ENCODE measurements at regions not wholly inside any gene's neighbourhood (a gene's known extent, or its start where the extent isn't known, plus 50 kb on each side); places are given as distances from the start of the nearest gene placed in this dataset.

DNA sequence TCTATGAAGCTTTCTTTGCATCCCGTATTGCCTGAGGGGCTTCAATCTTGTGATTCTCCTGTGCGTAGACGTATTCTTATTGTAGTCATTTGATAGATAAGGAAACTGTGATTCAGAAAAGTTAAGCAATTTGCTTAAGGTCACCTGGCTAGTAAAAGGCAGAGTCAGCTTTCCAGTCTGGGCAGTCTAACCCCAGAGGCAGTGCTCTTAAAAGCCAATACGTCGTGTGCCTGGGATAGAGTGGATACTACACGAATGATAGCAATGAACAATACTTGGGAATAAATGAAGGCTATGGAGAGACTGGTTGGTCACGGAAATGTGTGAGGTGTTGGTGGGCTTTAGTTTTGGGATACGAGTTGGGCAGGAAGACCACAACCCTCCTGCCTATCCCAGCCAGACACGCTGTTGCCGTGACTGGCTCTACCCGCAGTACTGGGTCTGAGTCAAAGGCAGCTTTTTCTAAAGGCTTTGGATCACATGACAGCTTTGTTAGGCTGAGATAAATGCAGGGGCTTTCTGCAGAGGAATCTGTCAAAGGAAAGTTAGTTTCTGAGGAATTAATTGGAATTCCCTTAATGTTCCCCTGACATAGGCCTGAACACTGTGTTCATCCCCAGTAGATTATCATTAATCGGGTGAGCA is 302.6 kb downstream of the KIF4B start:
- H3K9me3 Mint-ChIP-seq = no peaks in the 10 kb centered on the region
- H3K36me3 Mint-ChIP-seq (ENCODE audit: low read depth) = no peaks in the 10 kb centered on the region
- H3K27me3 Mint-ChIP-seq = no peaks in the 10 kb centered on the region
- no peaks in the 10 kb centered on the region for H3K4me1 Mint-ChIP-seq (ENCODE audit: low read depth)
- H3K4me3 Mint-ChIP-seq = no peak overlapping the region
- no peak overlapping the region for H3K27ac Mint-ChIP-seq

DNA sequence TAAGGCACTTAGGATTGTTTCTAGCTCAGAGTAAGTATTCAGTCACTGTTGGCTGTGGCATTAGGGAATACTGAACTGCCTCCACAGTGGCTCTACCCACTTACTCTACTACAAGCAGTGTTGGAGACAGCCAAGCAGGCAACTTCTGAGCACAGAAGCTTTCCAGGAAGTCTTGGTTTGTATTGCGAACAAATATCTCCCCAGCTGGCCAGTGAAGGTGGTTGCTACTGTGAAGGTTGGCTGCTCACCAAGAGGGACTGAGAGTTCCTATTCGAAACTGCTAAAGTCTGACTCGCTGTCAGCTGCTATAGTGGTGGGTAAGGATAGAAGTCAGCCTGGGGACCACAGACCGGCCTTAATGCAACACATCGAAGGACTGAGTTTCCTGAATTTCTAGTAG is 319.1 kb downstream of the KIF4B start:
- no peaks in the 10 kb centered on the region for H3K4me1 Mint-ChIP-seq (ENCODE audit: low read depth)
- H3K27me3 Mint-ChIP-seq = no peaks in the 10 kb centered on the region
- no peaks in the 10 kb centered on the region for H3K9me3 Mint-ChIP-seq
- H3K36me3 Mint-ChIP-seq (ENCODE audit: low read depth) = no peaks in the 10 kb centered on the region
- no peak overlapping the region for H3K4me3 Mint-ChIP-seq
- no peak overlapping the region for H3K27ac Mint-ChIP-seq

- Mint-ChIP-seq H3K9me3 (peaks cover 4% of the 10 kb centered on the region), H3K4me3 (no peak overlapping the region), H3K27ac (no peak overlapping the region), H3K4me1 (ENCODE audit: low read depth) (no peaks in the 10 kb centered on the region), H3K27me3 (no peaks in the 10 kb centered on the region), H3K36me3 (ENCODE audit: low read depth) (no peaks in the 10 kb centered on the region)
Measured at GRCh38 chr5:155342956-155343355, 329.4 kb downstream of the KIF4B start.

DNA sequence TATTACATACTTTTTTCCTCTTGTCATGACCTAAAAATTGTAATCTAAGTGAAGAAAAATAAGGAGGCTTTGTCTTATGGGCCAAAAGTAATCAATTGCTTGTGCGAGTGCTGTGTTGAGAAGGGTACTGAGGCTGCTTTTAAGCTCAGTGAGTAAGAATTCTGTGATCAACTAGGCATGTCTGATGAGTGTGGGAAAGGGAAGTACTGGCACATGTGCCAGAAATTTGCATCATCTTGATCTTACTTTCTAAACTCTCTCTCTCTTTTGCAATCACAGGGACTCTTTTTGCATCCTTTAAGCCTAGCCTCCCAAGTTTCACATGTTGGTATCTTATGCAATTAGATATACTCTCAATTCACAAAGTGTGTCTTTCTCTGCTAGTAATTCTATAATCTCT is 329.9 kb downstream of the KIF4B start:
- H3K27ac Mint-ChIP-seq = no peak overlapping the region
- no peaks in the 10 kb centered on the region for H3K4me1 Mint-ChIP-seq (ENCODE audit: low read depth)
- H3K36me3 Mint-ChIP-seq (ENCODE audit: low read depth) = no peaks in the 10 kb centered on the region
- peaks cover 4% of the 10 kb centered on the region for H3K9me3 Mint-ChIP-seq
- H3K27me3 Mint-ChIP-seq = no peaks in the 10 kb centered on the region
- no peak overlapping the region for H3K4me3 Mint-ChIP-seq

GRCh38 chr5:155353231-155353630 is 339.7 kb downstream of the KIF4B start:
- no peak overlapping the region for H3K4me3 Mint-ChIP-seq
- no peaks in the 10 kb centered on the region for H3K4me1 Mint-ChIP-seq (ENCODE audit: low read depth)
- H3K36me3 Mint-ChIP-seq (ENCODE audit: low read depth) = no peaks in the 10 kb centered on the region
- H3K27ac Mint-ChIP-seq = no peak overlapping the region
- peaks cover 4% of the 10 kb centered on the region for H3K27me3 Mint-ChIP-seq
- H3K9me3 Mint-ChIP-seq = peaks cover 24% of the 10 kb centered on the region

DNA sequence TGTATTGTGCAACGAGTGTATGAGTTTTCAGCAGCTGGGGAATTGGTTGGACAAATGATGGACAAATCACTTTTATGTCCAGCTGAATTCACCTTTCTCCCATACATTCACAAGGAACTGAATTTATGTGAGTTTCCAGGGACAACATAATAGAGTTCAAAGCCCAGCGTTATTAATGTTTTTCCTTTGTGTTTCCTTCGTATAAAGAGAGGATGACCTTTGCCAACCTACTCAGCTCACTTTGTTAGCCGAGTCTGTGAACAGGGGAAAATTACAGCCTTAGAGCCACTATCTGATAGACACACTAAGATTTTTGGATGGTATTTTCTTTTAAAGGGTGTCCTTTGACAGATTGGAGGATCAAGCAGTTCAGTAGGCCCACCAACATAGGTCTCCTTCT is 352.5 kb downstream of the KIF4B start:
- Mint-ChIP-seq H3K27ac (no peak overlapping the region), H3K9me3 (no peaks in the 10 kb centered on the region), H3K4me1 (ENCODE audit: low read depth) (no peaks in the 10 kb centered on the region), H3K27me3 (no peaks in the 10 kb centered on the region), H3K36me3 (ENCODE audit: low read depth) (no peaks in the 10 kb centered on the region), H3K4me3 (no peak overlapping the region)

- H3K4me1 Mint-ChIP-seq (ENCODE audit: low read depth) = no peaks in the 10 kb centered on the region
- H3K9me3 Mint-ChIP-seq = peaks cover 4% of the 10 kb centered on the region
- no peaks in the 10 kb centered on the region for H3K36me3 Mint-ChIP-seq (ENCODE audit: low read depth)
Measured at GRCh38 chr5:155367841-155368240, 354.3 kb downstream of the KIF4B start.

DNA sequence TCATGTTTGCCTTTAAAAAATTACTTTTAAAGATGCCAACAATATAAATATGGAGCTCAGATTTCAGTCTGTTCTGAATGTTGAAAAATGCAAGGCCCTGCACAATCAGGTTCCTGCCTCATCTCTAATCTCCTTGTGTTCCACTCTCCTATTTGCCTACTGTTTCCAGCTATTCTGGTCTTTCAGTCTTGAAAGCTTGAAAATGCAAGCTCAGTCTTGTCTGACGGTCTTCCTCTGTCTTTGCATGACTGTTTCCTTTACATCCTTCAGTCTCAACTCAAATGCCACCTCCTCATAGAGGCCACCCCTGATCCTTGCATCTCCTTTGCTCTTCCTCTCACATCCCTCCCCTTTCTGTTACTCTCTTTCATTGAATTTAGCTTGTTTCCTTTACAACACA is 354.9 kb downstream of the KIF4B start:
- Mint-ChIP-seq H3K4me1 (ENCODE audit: low read depth) (no peaks in the 10 kb centered on the region), H3K4me3 (no peak overlapping the region), H3K27me3 (no peaks in the 10 kb centered on the region), H3K9me3 (peaks cover 4% of the 10 kb centered on the region), H3K36me3 (ENCODE audit: low read depth) (no peaks in the 10 kb centered on the region), H3K27ac (no peak overlapping the region)

More at GRCh38 chr5:155367841-155368240, 354.3 kb downstream of the KIF4B start:
- H3K27ac Mint-ChIP-seq = no peak overlapping the region
- H3K4me3 Mint-ChIP-seq = no peak overlapping the region
- no peaks in the 10 kb centered on the region for H3K27me3 Mint-ChIP-seq

DNA sequence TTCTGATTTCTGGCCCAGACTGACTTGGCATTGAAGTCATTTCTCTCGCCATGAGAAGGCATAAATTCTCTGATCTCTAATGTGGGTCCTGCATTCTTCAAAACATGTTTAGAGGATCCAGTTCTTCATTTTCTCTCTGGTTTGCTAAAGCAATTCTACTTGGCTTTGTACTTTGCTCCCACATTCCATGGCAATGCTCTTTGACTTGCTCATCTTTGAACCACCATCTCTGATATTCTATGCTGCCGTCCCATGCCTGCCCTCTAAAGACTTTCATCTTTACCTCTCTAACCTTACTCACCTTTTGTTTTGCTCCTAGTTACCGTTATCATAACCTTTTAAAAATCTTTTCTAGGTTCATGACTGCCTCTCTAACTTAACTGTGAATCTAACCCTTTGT is 366.9 kb downstream of the KIF4B start:
- Mint-ChIP-seq H3K4me3 (no peak overlapping the region), H3K36me3 (ENCODE audit: low read depth) (no peaks in the 10 kb centered on the region), H3K4me1 (ENCODE audit: low read depth) (no peaks in the 10 kb centered on the region), H3K9me3 (no peaks in the 10 kb centered on the region), H3K27me3 (peaks cover 4% of the 10 kb centered on the region), H3K27ac (no peak overlapping the region)

DNA sequence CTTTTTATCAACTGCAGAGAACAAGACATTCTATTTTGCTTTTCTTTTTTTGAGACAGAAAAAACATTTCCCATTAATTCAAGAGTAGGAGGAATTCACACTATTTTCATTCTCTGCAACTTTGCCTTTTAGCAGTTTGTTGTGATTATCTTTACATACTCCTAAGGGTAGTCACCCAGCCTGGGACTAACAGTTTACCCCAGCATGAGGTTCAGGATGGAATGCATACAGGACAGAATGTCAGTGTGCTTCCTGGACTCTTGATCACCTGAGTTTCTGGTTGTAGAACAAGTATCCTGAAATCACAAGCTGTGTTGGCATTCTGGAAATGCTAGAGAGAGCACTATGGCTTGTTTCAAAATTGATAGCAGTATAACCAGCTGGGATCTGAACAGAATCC is 368.1 kb downstream of the KIF4B start:
- no peak overlapping the region for H3K4me3 Mint-ChIP-seq
- no peaks in the 10 kb centered on the region for H3K9me3 Mint-ChIP-seq
- H3K27me3 Mint-ChIP-seq = peaks cover 4% of the 10 kb centered on the region
- H3K27ac Mint-ChIP-seq = no peak overlapping the region
- no peaks in the 10 kb centered on the region for H3K4me1 Mint-ChIP-seq (ENCODE audit: low read depth)
- no peaks in the 10 kb centered on the region for H3K36me3 Mint-ChIP-seq (ENCODE audit: low read depth)

- Mint-ChIP-seq H3K36me3 (ENCODE audit: low read depth) (no peaks in the 10 kb centered on the region), H3K27me3 (peaks cover 4% of the 10 kb centered on the region), H3K4me3 (no peak overlapping the region), H3K9me3 (no peaks in the 10 kb centered on the region), H3K27ac (no peak overlapping the region), H3K4me1 (ENCODE audit: low read depth) (no peaks in the 10 kb centered on the region)
Measured at GRCh38 chr5:155389498-155389897, 375.9 kb downstream of the KIF4B start.

GRCh38 chr5:155394727-155395126 is 381.2 kb downstream of the KIF4B start:
- H3K4me3 Mint-ChIP-seq = no peak overlapping the region
- H3K27me3 Mint-ChIP-seq = no peaks in the 10 kb centered on the region
- no peaks in the 10 kb centered on the region for H3K9me3 Mint-ChIP-seq
- H3K27ac Mint-ChIP-seq = no peak overlapping the region
- no peaks in the 10 kb centered on the region for H3K4me1 Mint-ChIP-seq (ENCODE audit: low read depth)
- H3K36me3 Mint-ChIP-seq (ENCODE audit: low read depth) = no peaks in the 10 kb centered on the region

DNA sequence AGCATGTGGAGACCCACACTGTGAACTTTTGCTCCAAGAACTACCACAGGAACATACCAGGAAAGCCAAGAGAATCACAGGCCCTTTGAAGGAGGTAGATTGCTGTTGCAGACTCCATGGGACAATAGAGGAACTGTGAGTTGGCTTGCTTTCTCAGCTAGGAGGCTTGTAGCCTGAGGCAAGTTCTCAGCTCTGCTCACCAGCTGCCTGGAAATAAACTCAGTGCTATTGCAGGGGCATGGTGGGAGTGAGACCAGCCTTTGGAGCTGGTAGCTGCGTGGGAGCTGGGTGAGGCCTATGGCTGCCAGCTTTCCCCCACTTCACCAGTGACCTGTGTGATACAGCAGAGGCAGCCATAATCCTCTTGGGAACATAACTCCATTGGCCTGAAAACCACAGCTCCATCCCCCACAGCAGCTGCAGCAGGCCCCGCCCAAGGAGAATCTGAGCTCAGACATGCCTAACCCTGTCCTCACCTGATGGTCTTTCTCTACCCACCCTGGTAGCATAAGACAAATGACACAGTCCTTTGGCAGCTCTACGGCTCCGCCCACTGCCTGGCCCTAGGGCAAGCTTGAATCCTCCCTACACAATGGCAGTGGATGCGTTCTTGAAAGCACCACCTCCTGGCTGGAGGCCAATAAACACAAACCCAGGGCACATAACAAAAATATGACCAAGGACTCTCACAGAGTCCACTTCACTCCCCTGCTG is 389.5 kb downstream of the KIF4B start:
- no peak overlapping the region for H3K27ac Mint-ChIP-seq
- H3K4me3 Mint-ChIP-seq = no peak overlapping the region
- peaks cover 24% of the 10 kb centered on the region for H3K9me3 Mint-ChIP-seq
- no peaks in the 10 kb centered on the region for H3K4me1 Mint-ChIP-seq (ENCODE audit: low read depth)
- peaks cover 4% of the 10 kb centered on the region for H3K27me3 Mint-ChIP-seq
- no peaks in the 10 kb centered on the region for H3K36me3 Mint-ChIP-seq (ENCODE audit: low read depth)

DNA sequence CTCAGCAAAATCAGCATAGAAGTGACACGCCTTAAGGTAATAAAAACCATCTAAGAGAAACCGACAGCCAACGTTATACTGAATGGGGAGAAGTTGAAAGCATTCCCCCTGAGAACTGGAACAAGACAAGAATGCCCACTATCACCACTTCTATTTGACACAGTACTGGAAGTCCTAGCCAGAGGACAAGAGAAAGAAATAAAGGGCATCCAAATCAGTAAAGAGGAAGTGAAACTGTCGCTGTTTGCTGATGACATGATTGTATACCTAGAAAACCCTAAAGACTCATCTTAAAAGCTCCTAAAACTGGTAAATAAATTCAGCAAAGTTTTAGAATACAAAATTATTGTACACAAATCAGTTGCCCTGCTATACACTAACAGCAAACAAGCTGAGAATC is 393.3 kb downstream of the KIF4B start:
- H3K27ac Mint-ChIP-seq = no peak overlapping the region
- H3K4me3 Mint-ChIP-seq = no peak overlapping the region
- H3K36me3 Mint-ChIP-seq (ENCODE audit: low read depth) = no peaks in the 10 kb centered on the region
- no peaks in the 10 kb centered on the region for H3K4me1 Mint-ChIP-seq (ENCODE audit: low read depth)
- peaks cover 31% of the 10 kb centered on the region for H3K9me3 Mint-ChIP-seq
- H3K27me3 Mint-ChIP-seq = peaks cover 4% of the 10 kb centered on the region

- Mint-ChIP-seq H3K36me3 (ENCODE audit: low read depth) (no peaks in the 10 kb centered on the region), H3K4me3 (no peak overlapping the region), H3K9me3 (peaks cover 25% of the 10 kb centered on the region), H3K27ac (no peak overlapping the region), H3K4me1 (ENCODE audit: low read depth) (no peaks in the 10 kb centered on the region), H3K27me3 (no peaks in the 10 kb centered on the region)
Measured at GRCh38 chr5:155408465-155408864, 394.9 kb downstream of the KIF4B start.

GRCh38 chr5:155416765-155417164 is 403.2 kb downstream of the KIF4B start:
- Mint-ChIP-seq H3K27me3 (no peaks in the 10 kb centered on the region), H3K27ac (no peak overlapping the region), H3K4me1 (ENCODE audit: low read depth) (no peaks in the 10 kb centered on the region), H3K9me3 (peaks cover 3% of the 10 kb centered on the region), H3K36me3 (ENCODE audit: low read depth) (no peaks in the 10 kb centered on the region), H3K4me3 (no peak overlapping the region)
